K562 (cell line): ENCODE measurements at regions not wholly inside any gene's neighbourhood (a gene's known extent, or its start where the extent isn't known, plus 50 kb on each side); places are given as distances from the start of the nearest gene placed in this dataset.
A peak's percentile ranks its signal among the peaks of the same experiment; 100 is the strongest.

ENCODE experiments used
- ARID2 ChIP-seq: fragments of 450-650 bp; IDR thresholded peaks from 2 replicates; pipeline ENCODE4 v1.6.1; 2017; ENCODE audit warnings: antibody characterized with exemption, mild to moderate bottlenecking
- KAT7 ChIP-seq: sonication (generic); formaldehyde crosslinking; IDR thresholded peaks from 2 replicates; pipeline ENCODE4 v1.8.0; 2022; ENCODE audit warnings: missing genetic modification reagents, mild to moderate bottlenecking, borderline replicate concordance
- MGA ChIP-seq: fragments of 450-650 bp; IDR thresholded peaks from 2 replicates; pipeline ENCODE4 v1.6.1; 2016; ENCODE audit warnings: mild to moderate bottlenecking, moderate library complexity
- RBM14 ChIP-seq: fragments of 200-400 bp; formaldehyde crosslinking; IDR thresholded peaks from 2 replicates; pipeline ENCODE4 v1.6.1; 2018; ENCODE audit warnings: low read depth, mild to moderate bottlenecking, low read length, moderate library complexity, borderline replicate concordance; ENCODE audit not compliant: insufficient read depth
- SMAD4 ChIP-seq: fragments of 250-450 bp; sonication (Bioruptor Pico); conservative IDR thresholded peaks from 2 replicates; pipeline ENCODE4 v1.8.0; 2021; ENCODE audit warnings: inconsistent platforms, mild to moderate bottlenecking, moderate library complexity
- SNRNP70 ChIP-seq: fragments of 200-400 bp; formaldehyde crosslinking; optimal IDR thresholded peaks from 2 replicates; pipeline ENCODE3; 2017; ENCODE audit warnings: low read depth, low read length
- SUPT5H ChIP-seq: fragments of 450-650 bp; IDR thresholded peaks from 2 replicates; pipeline ENCODE4 v1.6.1; 2016
- ZFP91 ChIP-seq: sonication (generic); formaldehyde crosslinking; IDR thresholded peaks from 2 replicates; pipeline ENCODE4 v1.8.0; 2022; ENCODE audit warnings: mild to moderate bottlenecking, missing genetic modification reagents

GRCh38 chr4:10184501-10184938 is 67.9 kb upstream of the WDR1 start (continued):
- TF ChIP-seq MGA (no peak), SNRNP70 (no peak), SMAD4 (CRISPR knock-in tag) (peak; percentile 49; the same call in 1 of the 2 replicates), SUPT5H (no peak), ARID2 (no peak), KAT7 (CRISPR knock-in tag) (no peak), RBM14 (no peak), ZFP91 (CRISPR knock-in tag) (no peak)
